ENCODE measurements at regions not wholly inside any gene's neighbourhood (a gene's known extent, or its start where the extent isn't known, plus 50 kb on each side); places are given as distances from the start of the nearest gene placed in this dataset.

DNA sequence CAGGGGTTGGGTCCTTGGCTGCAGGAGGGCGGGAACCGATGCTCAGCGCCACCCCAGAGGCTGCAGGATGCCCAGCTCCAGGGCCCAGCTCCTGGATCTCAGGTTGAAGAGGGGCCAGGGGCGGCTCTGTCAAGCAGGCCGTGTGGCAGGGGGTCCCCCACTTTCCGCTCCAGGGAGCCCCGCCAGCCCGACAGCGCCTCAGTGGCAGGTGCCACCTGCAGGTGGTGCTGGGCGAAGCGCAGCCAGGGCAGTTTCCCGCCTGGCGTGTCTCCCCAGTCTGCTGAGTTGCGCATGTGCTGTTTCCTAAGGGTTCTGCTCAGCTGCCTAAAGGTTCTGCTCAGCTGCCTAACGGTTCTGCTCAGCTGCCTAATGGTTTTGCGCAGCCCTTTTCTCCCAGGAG, 442.1 kb downstream of the POTEH start:
- TF ChIP-seq EZH2 (IDR thresholded peaks at IDR 0.05; ENCODE audit: borderline replicate concordance, low read depth, low read length, poor library complexity, severe bottlenecking): no peak
- no peak for TF ChIP-seq CTCF (conservative IDR thresholded peaks at IDR 0.05; ENCODE audit: low read depth, low read length)

All from A673 (cell line).